ENCODE measurements at regions not wholly inside any gene's neighbourhood (a gene's known extent, or its start where the extent isn't known, plus 50 kb on each side); places are given as distances from the start of the nearest gene placed in this dataset.

DNA sequence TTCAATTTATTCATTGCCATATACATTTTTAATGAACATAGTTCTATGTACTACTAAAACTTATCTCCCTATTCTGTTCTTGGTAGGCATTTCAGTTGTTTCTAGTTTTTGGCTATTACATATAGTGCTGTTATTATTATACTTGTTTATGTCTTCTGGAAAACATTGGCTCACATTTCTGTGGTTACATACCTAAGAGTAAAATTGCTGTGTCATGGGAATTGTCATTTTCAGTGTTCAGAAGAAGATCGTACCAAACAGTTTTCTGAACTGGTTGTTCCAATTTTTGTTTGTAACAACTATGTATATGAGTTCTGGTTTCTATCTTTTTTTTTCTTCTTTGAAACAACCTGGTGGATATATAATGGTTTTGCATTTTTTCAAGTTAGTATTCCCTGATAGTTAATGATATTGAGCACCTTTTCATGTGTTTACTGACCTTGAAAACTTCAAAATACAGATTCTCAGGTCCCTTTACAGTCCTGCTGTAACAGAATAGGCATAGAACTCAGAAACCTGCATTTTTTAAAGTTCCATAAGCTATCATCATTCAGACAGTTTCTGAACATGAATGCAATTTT is 230.7 kb downstream of the JRKL start:
- DNase-seq, result no peak

DNA sequence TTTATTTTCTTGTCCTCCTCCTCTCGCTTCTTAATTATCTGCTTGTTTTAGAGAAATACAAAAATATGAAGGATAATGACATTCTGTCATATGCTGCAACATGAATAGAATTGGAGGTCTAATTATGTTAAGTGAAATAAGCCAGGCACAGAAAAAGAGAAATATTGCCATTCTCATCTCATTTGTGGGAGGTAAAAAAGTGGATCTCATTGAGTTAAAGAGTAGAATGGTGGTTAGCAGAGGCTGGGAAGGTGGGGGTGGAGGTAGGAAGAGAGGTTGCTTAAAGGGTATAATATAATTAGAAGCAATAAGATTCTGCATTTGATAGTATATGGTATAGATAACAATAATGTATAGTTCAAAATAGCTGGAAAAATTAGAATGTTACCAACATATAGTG is 231.3 kb downstream of the JRKL start:
- DNase-seq, result no peak

DNA sequence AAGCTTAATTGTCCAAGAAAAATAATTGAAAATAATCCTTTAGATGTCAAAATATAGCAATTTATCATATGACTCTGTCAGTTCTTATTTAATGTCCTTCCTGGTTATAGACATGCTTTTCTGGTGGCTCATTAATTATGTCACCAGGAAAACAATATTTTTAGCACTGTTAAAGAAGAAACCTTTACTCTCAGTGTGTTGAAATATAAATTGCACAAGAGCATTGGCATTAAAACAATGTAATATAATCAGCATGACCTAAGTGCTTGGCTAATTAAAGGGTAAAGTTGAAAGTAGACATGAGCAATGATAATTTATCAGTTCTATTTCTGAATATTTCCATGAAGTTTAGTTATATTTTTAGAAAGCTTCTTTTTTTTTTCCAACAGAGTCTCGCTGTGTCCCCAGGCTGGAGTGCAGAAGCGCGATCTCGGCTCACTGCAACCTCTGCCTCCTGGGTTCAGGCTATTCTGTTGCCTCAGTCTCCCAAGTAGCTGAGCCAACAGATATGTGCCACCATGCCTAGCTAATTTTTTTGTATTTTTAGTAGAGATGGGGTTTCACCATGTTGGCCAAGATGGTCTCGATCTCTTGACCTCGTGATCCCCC is 232.3 kb downstream of the JRKL start:
- DNase-seq, result no peak

DNA sequence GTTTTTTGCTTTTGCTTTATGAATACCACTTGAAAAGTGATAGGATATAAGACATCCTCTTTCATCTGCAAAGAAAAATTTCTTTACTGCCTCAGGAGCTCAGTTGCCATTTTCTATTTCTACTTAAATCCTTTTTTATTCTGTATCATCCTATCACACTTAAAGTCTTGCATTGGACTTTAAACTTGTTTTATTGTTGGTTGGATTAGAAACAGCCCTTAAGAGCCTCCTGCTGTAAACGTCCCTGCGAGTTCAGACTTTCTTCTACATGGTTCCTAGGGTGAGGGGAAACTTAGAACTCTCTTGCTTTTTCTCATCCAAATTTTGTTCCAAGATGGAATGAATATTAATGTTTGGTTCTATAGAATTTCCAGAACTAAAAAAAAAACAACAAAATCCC is 234.3 kb downstream of the JRKL start:
- no peak for DNase-seq

DNA sequence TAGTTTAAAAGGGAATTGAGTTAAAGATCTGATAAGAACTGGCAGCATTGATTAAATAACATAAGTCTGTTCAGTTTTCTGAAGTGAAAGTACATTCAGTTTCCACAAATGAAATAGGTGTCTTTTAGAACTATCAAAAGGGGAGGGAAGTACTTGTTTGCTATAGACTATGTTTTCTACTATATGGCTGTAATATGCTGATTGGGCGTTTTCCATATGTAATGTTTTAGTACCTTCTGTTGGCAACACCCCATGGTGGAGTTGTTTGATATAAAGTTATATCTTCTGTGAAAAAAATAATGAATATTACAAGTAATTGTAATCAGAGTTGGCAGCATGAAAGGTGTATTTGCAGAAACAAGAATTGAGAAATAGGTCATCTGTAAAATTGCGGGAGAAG is 237.6 kb downstream of the JRKL start:
- no peak for DNase-seq

DNA sequence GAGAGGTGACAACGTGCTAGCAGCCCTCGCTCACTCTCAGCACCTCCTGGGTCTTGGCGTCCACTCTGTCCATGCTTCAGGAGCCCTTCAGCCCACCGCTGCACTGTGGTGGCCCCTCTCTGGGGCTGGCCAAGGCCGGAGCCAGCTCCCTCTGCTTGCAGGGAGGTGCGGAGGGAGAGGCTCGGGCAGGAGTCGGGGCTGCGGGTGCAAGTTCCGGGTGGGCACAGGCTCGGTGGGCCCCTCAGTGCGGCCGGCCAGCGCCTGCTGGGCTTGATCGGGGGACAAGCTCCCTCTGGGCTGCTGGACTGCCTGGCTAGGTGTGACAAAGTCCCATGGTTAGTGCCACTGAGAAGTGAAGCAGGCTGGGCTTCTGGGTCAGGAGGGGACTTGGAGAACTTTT is 245.8 kb downstream of the JRKL start:
- DNase-seq, result no peak

DNA sequence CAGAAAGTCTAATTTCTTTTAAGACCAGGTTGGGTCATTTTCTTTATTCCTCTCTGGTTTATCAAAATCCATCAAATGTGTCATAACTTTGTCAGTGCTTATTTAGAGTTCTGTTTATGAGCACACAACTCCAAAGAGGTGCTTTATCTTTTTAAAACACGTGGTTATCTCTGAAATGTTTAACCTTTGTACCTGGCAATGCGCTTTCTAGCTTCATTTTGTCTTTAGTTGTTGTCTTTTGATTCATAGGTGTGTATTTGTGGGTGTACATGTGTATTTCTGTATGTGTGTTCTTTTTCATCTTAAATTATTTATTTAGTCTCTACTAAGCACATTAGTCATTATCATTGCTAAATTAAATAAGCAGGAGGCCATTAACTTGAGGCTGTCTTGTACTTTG is 251.4 kb downstream of the JRKL start:
- DNase-seq, result no peak

DNA sequence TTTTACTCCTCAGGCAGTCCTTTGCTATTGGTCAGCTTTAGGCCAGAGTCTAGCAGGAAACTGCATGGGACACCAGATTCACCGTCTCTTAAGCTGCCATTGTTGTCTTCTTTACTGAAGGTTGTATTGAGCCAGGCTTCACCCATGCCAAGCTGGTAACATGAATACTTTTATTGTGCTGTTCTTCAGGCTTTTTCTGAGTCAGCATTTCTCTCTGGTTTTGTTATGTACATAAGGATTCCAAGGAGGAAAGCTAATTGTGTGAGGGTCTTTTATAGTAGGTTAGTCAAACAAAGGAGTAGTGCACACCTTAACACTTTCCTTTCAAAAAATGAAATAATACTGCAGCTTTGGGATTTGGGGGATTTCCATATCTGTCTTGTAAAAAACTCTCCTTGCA is 252.8 kb downstream of the JRKL start:
- no peak for DNase-seq

DNA sequence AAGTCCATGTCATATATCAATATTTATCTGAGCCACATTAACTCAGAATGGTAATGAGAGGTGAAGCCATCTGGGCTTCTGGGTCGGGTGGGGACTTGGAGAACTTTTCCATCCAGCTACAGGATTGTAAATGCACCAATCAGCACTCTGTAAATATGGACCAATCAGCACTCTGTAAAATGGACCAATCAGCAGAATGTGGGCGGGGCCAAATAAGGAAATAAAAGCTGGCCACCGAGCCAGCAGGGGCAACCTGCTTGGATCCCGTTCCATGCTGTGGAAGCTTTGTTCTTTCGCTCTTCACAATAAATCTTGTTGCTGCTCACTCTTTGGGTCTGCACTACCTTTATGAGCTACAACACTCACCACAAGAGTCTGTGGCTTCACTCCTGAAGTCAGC is 253.4 kb downstream of the JRKL start:
- DNase-seq, result no peak

DNA sequence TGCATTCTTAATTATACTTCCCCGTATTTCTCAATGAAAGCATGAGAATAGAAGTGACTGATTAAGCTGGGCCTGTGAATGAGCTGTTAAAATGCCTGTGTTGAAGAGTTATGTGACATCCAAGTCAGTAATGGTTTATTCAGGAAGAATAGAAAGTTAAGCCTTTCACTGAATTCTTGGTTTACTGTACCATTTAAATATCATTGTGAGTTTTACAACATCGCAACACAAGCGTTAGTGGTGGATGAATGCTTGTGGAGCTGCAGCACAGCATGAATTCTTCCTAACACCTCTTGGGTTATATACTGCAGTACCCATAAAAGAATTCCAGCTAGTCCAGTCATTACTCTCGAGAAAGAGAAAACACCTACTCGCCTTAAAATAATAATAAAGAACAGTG is 257.8 kb downstream of the JRKL start:
- DNase-seq, result no peak

DNA sequence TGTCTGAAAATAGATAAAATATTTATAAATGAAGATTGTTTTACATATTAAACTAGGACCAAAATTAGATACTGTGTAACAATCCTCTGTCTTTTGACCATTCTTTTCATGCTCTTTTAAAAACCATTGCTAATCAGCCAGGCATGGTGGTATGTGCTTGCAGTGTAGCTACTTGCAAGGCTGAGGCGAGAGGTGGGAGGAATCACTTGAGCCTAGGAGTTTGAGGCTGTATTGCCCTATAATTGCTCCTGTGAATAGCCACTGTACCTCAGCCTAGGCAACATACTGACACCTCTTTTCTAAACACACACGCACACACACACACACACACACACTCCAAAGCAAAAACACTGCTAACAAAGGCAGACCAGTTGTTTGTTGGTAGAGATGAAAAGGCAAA is 259.2 kb downstream of the JRKL start:
- DNase-seq, result no peak

DNA sequence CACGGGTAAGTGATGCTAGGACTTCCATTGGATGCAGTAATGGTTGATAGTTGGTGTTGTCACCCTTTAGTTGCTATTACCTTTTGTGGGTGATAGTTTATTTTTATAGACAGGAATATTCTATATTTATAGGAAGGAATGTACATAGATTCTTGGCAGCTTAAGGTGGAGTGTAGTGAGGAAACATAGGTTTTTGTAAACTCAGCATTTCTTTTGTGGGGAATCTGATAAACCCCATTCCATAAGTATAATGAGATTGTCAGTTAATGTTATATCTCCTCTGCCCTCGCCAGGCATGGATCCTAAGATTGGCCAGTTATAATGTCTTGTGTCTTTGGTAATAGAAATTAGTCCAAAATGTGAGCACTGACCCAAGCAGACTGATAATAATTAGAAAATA is 262.7 kb downstream of the JRKL start:
- DNase-seq, result no peak

DNA sequence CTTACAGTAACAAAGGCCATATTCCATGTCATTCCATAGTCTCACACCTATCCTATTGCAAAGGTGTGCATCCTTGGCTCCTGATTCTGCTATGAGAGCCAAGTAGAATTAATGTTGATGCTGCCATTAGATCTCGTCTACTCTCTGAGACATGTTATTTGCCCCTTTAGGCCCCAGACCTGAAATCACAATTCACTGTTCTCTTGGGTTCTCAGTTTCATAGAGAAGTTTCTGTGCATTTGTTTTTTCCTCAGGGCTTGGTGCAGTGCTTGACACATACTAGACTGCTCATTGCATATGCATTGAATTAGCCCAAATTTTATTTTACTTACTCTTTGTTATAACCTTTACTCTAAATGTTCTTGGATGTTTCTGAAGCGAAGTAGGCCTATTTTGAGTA is 265.7 kb downstream of the JRKL start:
- no peak for DNase-seq

DNA sequence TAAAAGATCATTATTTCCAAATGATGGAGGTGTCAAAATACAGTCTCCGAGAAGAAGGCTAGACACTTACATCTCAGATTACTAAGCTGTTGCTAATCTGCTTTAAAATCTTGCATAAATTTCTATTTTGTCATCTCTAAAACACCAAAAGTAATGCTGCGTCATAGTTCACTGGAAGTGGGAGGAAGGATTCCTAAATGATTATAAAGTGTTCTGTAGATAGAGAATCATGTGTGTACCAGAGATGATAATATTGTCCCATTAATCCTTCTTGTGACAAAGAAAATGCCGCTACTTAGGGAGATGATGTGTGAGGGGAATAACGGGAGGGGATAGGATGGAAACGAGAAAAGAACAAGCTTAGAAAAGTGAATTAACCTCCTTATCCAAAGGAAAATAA is 268.6 kb downstream of the JRKL start:
- no peak for DNase-seq

DNA sequence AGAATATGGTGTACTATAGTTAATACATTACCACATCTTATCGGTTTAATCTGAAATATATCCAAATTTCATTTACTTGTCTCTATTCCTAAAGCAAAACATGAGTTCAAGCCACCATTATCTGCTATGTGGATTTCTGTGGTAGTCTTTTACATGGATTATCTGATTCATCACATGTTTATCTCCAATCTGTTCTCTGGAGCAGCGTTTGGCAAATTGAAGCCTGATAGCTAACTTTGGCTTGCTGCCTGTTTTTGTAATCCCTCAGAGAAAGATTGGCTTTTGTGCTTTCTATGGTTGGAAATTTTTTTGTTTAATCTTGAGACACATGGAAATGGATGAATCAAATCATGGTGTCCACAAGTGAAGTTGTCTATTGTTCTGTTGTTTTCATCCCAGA is 274.3 kb downstream of the JRKL start:
- no peak for DNase-seq

DNA sequence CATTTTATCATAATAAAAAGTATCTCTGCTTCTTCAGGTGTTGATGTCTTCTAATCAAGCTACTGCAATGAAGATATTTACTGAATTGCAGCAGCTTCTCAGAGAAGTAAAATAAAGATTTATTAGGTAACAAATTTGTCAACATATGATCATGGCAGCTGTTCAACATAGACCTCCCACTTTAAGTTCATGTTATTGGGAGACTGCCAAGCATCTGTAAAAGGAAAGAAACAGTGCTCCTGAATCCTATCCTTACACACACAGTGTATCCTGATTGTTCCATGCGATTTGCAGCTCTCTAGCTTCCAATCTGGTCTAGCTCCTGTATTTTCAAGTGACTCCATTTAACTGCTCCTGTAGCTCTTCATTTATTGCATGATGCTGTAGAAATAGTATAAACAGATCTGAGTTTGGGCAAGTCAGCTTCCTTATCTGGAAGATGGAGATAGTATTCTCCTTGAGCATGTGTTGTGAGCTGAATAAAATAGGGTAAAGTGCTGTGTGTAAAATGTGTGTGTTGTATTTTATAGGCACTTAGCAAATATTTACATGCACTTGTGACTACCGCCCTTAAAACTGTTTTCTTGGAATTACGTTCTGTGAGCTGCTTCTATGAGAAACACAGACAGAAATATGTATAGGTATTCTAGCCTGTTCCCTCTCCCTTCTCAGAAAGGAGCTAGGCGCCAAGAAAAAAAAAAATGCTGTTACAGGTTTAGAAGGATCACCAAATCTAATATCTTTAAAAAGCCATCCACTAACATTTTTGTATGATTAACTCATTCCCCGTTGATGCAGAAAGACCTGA is 290.6 kb downstream of the JRKL start:
- peak; percentile 15 for DNase-seq

DNA sequence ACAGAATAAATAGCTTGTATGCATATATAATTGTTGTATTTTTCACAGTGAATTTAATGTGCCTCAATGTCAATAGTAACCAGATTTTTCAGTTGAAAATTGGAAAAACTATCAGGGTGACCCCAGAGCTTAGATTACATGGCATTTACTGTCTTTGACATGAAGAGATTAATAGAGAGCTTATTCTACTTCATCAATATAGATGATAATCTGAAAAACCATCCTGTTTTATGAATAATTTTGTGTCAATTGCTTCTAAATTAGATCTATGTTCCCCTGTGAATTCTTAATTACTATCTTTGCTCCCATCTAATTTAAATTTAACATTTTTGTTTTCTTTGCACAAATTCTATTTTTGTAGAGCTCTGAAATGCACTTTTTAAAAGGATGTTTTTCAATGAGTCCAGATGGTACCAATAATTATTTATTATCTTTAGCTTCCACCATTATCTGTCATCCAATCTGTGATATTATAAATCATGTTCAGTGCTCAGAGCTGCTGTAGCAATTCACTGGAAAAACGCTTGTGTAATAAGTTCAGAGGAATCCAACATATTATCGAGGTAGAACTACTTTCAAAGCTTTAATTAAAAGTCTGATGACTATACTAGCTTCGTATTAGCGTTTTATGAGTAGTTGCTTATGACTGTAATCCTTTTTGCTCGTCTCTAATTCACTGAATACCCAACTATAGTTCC is 291.4 kb downstream of the JRKL start:
- no peak for DNase-seq

DNA sequence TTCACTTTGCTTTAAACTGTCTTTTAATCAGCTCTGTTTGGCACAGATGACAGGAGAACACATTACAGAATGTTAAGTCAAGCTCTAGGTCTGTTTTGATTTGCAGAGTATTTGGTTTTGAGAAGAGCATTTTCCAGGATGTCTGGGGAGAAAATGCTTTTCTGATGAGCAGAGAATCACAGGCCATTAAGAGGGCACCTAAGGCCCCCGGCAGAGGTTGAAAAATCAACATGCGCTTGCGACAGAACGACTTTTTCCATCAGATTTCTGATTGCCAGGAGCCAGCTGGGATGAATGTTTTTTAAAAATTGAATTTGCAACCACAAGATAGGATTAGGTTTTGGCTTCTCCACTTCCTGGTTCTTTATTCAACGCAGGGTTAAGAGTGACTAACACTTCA is 304.5 kb downstream of the JRKL start:
- no peak for DNase-seq

DNA sequence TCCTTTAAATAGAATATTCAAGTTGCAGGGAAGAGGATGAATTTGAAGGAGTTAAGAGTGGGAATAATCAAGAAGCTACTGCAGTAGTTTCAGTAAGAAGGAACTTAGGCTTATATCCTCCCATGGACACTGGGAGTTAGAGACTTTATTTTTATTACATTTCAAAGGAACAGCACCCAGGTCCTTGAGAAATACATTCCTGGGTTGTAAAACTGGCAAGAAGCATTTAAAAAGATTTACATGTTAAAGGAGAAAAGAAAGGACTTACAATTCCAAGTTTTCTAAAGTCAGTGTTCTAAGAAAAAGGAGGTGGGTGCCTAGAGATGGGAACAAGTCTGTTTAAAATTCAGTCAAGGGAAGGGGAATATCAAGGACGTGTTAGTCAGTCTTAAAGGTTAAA is 306.9 kb downstream of the JRKL start:
- DNase-seq, result no peak

DNA sequence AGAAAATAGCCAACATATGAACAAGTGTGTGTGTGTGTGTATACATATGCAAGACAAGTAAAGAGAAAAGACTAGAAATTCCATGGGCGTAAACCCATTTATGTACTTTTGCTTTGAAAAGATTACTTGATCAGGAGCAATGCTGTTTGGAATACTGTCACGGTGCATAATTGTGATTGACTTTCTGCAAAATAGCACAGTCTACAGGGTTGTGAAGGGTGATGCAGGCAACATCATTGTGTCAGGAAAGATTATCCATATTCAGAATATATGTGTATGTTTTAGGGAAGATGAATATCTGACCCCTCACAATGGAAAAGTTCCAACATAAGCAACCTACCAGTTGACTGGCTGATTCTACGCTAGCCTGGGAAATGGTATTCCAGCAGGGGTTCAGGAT is 307.7 kb downstream of the JRKL start:
- DNase-seq, result no peak

DNA sequence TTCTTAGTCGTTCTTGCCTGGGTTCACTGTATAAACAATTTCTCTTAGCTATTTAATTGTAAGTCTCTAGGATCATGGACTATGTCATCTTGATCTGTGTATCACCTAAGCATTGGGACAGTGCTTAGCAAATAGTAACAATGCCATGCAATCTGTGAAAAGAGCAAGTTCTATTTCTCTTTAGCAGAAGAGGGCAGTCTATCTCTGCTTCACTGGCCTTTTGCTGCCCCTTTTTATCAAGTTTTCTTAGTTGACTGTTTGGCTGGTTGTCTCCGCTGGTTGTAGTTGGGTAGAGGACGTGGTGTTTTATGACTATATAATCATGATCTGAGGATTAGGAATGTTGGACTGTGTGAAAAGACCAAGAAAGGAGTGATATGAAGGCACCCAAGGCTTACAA is 315.0 kb downstream of the JRKL start:
- DNase-seq, result no peak

DNA sequence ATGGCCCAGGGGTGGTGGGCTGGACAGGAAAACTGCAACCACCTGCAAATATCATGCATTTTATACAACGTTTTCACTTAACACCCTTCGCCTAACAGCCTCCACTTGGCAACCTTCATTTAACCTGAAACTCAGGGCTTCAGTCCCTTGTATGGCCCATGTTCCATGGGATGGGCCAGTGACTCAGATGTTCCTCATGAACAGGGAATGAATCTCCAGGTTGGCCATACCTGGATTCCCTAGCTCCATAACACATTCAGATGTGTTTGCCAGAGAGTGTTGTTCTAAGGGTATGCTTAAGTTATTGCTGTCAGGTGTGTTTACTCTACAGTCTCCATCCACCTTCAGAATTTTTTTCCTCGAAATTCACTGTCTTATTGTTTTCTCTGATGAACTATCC is 316.9 kb downstream of the JRKL start:
- no peak for DNase-seq

DNA sequence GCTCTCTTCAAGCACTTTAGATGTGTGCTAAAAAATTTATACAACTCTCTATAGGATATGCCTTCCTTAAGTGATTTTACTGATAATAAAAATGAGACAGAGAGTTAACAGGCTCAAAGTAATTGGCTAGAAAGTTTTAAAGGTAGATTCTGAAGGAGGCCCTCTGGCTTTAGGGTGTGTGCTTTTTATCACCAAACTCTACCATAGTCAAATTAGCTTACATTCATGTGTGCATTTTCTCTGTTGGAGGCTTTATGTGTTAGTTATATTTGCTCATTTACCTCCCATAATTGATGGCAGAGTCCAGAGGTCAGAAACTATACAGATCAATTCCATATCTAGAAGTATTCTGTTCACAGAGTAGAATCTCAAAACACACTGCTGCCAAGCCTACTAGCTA is 317.5 kb downstream of the JRKL start:
- no peak for DNase-seq
